PC-9 (cell line): ENCODE measurements at regions not wholly inside any gene's neighbourhood (a gene's known extent, or its start where the extent isn't known, plus 50 kb on each side); places are given as distances from the start of the nearest gene placed in this dataset.
A peak's percentile ranks its signal among the peaks of the same experiment; 100 is the strongest.

Experiments used
- BruUV-seq: library from RNA; stranded (reverse); fragments of 400-500 nt; replicated peaks from 2 replicates; lab custom pipeline; 2021; lab: Mats Ljungman, UMichigan
- CTCF ChIA-PET: fragments of 300-600 bp; sonication (Branson Sonifier 250); formaldehyde crosslinking; loops from one replicate; lab custom pipeline; 2022; ENCODE audit warnings: antibody characterized with exemption; lab: Charles Lee
- POLR2A ChIA-PET: fragments of 300-600 bp; sonication (Branson Sonifier 250); formaldehyde crosslinking; loops from one replicate; lab custom pipeline; 2022; ENCODE audit warnings: antibody characterized with exemption; ENCODE audit not compliant: unreplicated experiment; lab: Charles Lee
- DNase-seq, 2 experiments: peaks; one replicate each; pipeline versions ENCODE4 v3.0.0 to v3.0.0-alpha.2; 2015 to 2022; ENCODE audit warnings: mixed read lengths in 1 of 2
- H2AFZ ChIP-seq: fragments of 200-600 bp; sonication (generic); 2 replicates; pipeline ENCODE4 v1.8.1; 2017; ENCODE audit warnings: antibody characterized with exemption
- H3F3A ChIP-seq: fragments of 200-600 bp; sonication (generic); 2 replicates; pipeline ENCODE4 v1.8.1; 2017; ENCODE audit warnings: antibody characterized with exemption, mild to moderate bottlenecking, low read depth; ENCODE audit not compliant: insufficient read depth
- H3K27ac ChIP-seq: fragments of 200-600 bp; sonication (generic); 2 replicates; pipeline ENCODE4 v1.6.1; 2016; ENCODE audit warnings: mixed run types
- H3K27me3 ChIP-seq: fragments of 200-600 bp; sonication (generic); 2 replicates; pipeline ENCODE4 v1.6.1; 2016; ENCODE audit warnings: low read depth, mixed run types; ENCODE audit not compliant: insufficient read depth
- H3K36me3 ChIP-seq: fragments of 200-600 bp; sonication (generic); 2 replicates; pipeline ENCODE4 v1.6.1; 2016; ENCODE audit warnings: low read depth, mixed run types
- H3K4me1 ChIP-seq: fragments of 200-600 bp; sonication (generic); replicated peaks from 2 replicates; pipeline ENCODE4 v1.6.1; 2016; ENCODE audit warnings: mixed run types; ENCODE audit not compliant: insufficient read depth
- H3K4me2 ChIP-seq: fragments of 200-600 bp; sonication (generic); 2 replicates; pipeline ENCODE4 v1.6.1; 2017; ENCODE audit warnings: mixed run types
- H3K4me3 ChIP-seq: fragments of 200-600 bp; sonication (generic); 2 replicates; pipeline ENCODE4 v1.6.1; 2016; ENCODE audit warnings: mixed run types
- H3K79me2 ChIP-seq: fragments of 200-600 bp; sonication (generic); 2 replicates; pipeline ENCODE4 v1.6.1; 2017; ENCODE audit warnings: low read depth, mixed run types
- H3K9me2 ChIP-seq: fragments of 200-600 bp; sonication (generic); 2 replicates; pipeline ENCODE4 v1.8.1; 2017; ENCODE audit warnings: mild to moderate bottlenecking; ENCODE audit not compliant: insufficient read depth
- H3K9me3 ChIP-seq: fragments of 200-600 bp; sonication (generic); 2 replicates; pipeline ENCODE4 v1.8.1; 2016; ENCODE audit warnings: low read depth; ENCODE audit not compliant: insufficient read depth
- H4K20me1 ChIP-seq: fragments of 200-600 bp; sonication (generic); 2 replicates; pipeline ENCODE4 v1.8.1; 2017; ENCODE audit not compliant: insufficient read depth
- EZH2 ChIP-seq: fragments of 200-600 bp; sonication (generic); IDR thresholded peaks from 2 replicates; pipeline ENCODE4 v1.8.0; 2017; ENCODE audit warnings: antibody characterized with exemption, low read depth
- intact Hi-C: fragments of 100-400 bp; cut with micrococcal nuclease; formaldehyde crosslinking; loops from one replicate; pipeline ENCODE4 v1.10.0; 2022; ENCODE audit not compliant: unreplicated experiment
- TF ChIP-seq, protein P1 (sequence below): fragments of 200-600 bp; sonication (generic); conservative IDR thresholded peaks from 2 replicates; pipeline ENCODE4 v1.6.1; 2017; ENCODE audit warnings: mixed run types, antibody characterized with exemption, mild to moderate bottlenecking, moderate library complexity

DNA sequence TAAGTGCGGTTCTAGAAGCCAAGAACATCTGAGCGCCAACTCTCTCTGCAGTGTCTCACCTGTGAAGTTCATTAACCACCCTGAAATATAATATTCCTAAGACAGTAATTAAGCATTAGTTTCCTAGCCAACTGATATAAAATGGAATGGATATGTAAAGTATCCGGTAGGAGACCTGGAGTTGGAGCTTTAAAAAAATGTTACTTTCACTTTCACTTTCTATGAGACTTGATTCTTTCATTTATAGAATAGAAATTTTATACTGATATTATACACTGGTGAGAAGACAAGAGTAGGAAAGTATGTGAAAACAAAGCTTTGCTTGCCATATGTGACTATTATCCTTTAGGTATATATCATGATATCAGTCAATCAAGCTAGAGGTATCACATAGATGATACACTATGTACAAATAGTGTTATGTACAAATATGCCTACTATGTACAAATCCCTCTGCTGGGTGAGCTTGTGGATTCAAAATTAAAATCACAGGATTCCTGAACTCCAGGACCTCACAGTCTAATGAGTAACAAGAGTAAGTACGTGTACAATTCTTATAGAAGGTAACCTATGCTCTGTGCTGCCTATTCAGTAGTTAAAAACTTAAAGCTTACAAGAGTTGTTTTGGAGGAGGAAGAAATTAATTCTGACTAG lies 934.2 kb downstream of the TTLL7 start:
- no peak for DNase-seq
- Histone ChIP-seq H3K36me3 (no peaks in the 10 kb centered on the region), H3F3A (no peaks in the 10 kb centered on the region), H3K9me2 (no peaks in the 10 kb centered on the region), H2AFZ (no peak overlapping the region; the same call in 1 of the 2 replicates), H3K9me3 (peaks cover 6% of the 10 kb centered on the region; the same call in 1 of the 2 replicates), H3K4me2 (peak overlapping the region; percentile 33), H4K20me1 (no peaks in the 10 kb centered on the region), H3K27ac (no peak overlapping the region), H3K4me1 (peaks cover 10% of the 10 kb centered on the region; the same call in 1 of the 2 replicates), H3K79me2 (no peaks in the 10 kb centered on the region), H3K4me3 (peak overlapping the region; percentile 12; the same call in 1 of the 2 replicates), H3K27me3 (no peaks in the 10 kb centered on the region)
- ChIA-PET POLR2A (interaction anchor here (0.7 kb wide), 1 partner anchor 567 kb away, joined by 9 read pairs; no protein-coding TSS in a partner anchor), CTCF (no interaction called here)
- TF ChIP-seq EZH2 = no peak
- TF ChIP-seq, protein P1, sequence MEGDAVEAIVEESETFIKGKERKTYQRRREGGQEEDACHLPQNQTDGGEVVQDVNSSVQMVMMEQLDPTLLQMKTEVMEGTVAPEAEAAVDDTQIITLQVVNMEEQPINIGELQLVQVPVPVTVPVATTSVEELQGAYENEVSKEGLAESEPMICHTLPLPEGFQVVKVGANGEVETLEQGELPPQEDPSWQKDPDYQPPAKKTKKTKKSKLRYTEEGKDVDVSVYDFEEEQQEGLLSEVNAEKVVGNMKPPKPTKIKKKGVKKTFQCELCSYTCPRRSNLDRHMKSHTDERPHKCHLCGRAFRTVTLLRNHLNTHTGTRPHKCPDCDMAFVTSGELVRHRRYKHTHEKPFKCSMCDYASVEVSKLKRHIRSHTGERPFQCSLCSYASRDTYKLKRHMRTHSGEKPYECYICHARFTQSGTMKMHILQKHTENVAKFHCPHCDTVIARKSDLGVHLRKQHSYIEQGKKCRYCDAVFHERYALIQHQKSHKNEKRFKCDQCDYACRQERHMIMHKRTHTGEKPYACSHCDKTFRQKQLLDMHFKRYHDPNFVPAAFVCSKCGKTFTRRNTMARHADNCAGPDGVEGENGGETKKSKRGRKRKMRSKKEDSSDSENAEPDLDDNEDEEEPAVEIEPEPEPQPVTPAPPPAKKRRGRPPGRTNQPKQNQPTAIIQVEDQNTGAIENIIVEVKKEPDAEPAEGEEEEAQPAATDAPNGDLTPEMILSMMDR = no peak
- BruUV-seq = no TSS peak
- intact Hi-C loops = no loop called here

GRCh38 chr1:83060651-83061390 lies 938.1 kb downstream of the TTLL7 start:
- H3K36me3 ChIP-seq = no peaks in the 10 kb centered on the region
- no peak overlapping the region for H3K4me3 ChIP-seq
- H3K27ac ChIP-seq = no peak overlapping the region
- H3K9me2 ChIP-seq = no peaks in the 10 kb centered on the region
- no peaks in the 10 kb centered on the region for H3K79me2 ChIP-seq
- no peak for DNase-seq
- ChIA-PET CTCF (no interaction called here), POLR2A (no interaction called here)
- H3K9me3 ChIP-seq = peaks cover 7% of the 10 kb centered on the region
- no TSS peak for BruUV-seq
- intact Hi-C loops = no loop called here
- no peak overlapping the region for H2AFZ ChIP-seq
- no peaks in the 10 kb centered on the region for H4K20me1 ChIP-seq
- TF ChIP-seq, protein P1 = no peak
- TF ChIP-seq EZH2 = no peak
- peaks cover 36% of the 10 kb centered on the region for H3K4me1 ChIP-seq
- no peak overlapping the region for H3K4me2 ChIP-seq
- H3F3A ChIP-seq = peaks cover 13% of the 10 kb centered on the region
- H3K27me3 ChIP-seq = no peaks in the 10 kb centered on the region

DNA sequence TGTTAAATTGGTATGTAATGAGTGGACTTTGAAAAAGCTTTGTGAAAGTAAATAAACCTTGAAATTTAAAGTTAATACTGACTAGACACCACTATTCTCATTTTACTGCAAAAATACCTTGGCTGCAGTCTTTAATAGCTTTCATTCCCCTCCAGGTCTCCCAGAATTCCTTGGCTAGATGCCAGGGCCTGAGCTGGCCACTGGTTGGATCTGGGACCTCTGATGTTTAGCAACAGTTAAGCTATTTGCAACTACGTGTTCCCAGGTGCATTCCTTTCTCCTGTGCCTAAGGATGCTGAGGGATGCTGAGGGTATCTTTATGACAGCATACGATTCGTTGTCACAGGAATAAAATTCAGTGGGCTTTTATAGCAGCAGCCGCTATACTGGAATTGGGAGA lies 938.7 kb downstream of the TTLL7 start:
- intact Hi-C loops = no loop called here
- peaks cover 42% of the 10 kb centered on the region for H3K4me1 ChIP-seq
- H3K4me3 ChIP-seq = no peak overlapping the region
- H3K4me2 ChIP-seq = no peak overlapping the region
- no peaks in the 10 kb centered on the region for H3K79me2 ChIP-seq
- ChIA-PET CTCF (no interaction called here), POLR2A (no interaction called here)
- no peaks in the 10 kb centered on the region for H3K27me3 ChIP-seq
- no peak overlapping the region for H2AFZ ChIP-seq
- no peaks in the 10 kb centered on the region for H3K36me3 ChIP-seq
- no TSS peak for BruUV-seq
- peak; percentile 58 to 62 for DNase-seq
- peaks cover 7% of the 10 kb centered on the region for H3K9me3 ChIP-seq
- H3K27ac ChIP-seq = no peak overlapping the region
- no peak for TF ChIP-seq EZH2
- TF ChIP-seq, protein P1 = no peak
- H4K20me1 ChIP-seq = no peaks in the 10 kb centered on the region
- H3F3A ChIP-seq = peaks cover 18% of the 10 kb centered on the region
- H3K9me2 ChIP-seq = no peaks in the 10 kb centered on the region
